Kidney epithelial cell (primary cell): ENCODE measurements at regions not wholly inside any gene's neighbourhood (a gene's known extent, or its start where the extent isn't known, plus 50 kb on each side); places are given as distances from the start of the nearest gene placed in this dataset.

Source experiments
- DNase-seq: peaks from one replicate; pipeline ENCODE4 v3.0.0-alpha.2; 2010; ENCODE audit warnings: low read depth
- H3K27me3 ChIP-seq: 2 replicates; pipeline ENCODE4 v1.6.0; 2011; ENCODE audit warnings: low read length; ENCODE audit not compliant: control insufficient read depth, insufficient read depth
- H3K36me3 ChIP-seq: 2 replicates; pipeline ENCODE4 v1.5.1; 2011; ENCODE audit warnings: low read length; ENCODE audit not compliant: control insufficient read depth, insufficient read depth
- H3K4me3 ChIP-seq: 2 replicates; pipeline ENCODE4 v1.5.1; 2011; ENCODE audit warnings: low read depth, mild to moderate bottlenecking, control low read depth, low read length
- TF ChIP-seq, protein P1 (sequence below): IDR thresholded peaks from 2 replicates; pipeline ENCODE4 v1.5.1; 2011; ENCODE audit warnings: mild to moderate bottlenecking, moderate library complexity, low read length, control low read depth, inconsistent platforms; ENCODE audit not compliant: insufficient read depth, poor library complexity, severe bottlenecking

DNA sequence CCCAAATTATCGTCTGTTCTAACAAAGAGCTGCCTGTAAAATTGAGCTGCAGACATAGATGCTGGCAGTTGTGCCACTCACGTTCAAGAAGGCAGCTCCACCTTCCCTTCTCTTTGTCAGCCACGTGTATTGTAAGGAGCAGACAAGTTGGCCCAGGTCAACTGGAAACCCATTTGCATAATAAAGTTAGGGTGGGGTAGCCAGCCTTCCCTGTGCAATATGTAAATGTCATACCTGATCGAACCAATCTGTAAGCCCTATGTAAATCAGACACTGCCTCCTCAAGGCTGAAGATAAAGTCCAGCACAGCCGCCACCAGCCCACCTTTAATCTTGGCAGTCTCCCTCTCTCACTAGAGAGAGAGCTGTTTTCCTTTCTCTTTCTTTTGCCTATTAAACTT lies 117.2 kb downstream of the TMEM144 start:
- H3K36me3 ChIP-seq = no peaks in the 10 kb centered on the region
- no peak for DNase-seq
- no peak overlapping the region for H3K4me3 ChIP-seq
- TF ChIP-seq, protein P1, sequence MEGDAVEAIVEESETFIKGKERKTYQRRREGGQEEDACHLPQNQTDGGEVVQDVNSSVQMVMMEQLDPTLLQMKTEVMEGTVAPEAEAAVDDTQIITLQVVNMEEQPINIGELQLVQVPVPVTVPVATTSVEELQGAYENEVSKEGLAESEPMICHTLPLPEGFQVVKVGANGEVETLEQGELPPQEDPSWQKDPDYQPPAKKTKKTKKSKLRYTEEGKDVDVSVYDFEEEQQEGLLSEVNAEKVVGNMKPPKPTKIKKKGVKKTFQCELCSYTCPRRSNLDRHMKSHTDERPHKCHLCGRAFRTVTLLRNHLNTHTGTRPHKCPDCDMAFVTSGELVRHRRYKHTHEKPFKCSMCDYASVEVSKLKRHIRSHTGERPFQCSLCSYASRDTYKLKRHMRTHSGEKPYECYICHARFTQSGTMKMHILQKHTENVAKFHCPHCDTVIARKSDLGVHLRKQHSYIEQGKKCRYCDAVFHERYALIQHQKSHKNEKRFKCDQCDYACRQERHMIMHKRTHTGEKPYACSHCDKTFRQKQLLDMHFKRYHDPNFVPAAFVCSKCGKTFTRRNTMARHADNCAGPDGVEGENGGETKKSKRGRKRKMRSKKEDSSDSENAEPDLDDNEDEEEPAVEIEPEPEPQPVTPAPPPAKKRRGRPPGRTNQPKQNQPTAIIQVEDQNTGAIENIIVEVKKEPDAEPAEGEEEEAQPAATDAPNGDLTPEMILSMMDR = no peak
- H3K27me3 ChIP-seq = no peaks in the 10 kb centered on the region

DNA sequence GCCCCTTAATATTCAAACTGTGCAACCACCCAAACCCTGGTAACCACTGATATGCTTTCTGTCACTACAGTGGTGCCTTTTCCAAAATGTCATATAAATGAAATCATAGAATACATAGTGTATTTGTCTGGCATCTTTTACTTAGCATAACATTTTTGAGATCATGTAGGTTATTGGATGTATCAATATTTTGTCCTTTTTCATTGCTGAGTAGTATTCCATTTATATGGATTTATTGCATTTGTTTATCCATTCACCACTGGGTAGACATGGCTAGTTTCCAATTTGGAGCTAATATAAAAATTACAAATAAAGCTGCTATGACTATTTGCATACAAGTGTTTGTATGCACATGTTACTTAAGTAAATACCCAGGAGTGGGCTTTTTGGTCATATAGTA lies 121.6 kb downstream of the TMEM144 start:
- no peak for DNase-seq
- Histone ChIP-seq H3K36me3 (no peaks in the 10 kb centered on the region), H3K27me3 (no peaks in the 10 kb centered on the region), H3K4me3 (no peak overlapping the region)
- TF ChIP-seq, protein P1 = no peak

DNA sequence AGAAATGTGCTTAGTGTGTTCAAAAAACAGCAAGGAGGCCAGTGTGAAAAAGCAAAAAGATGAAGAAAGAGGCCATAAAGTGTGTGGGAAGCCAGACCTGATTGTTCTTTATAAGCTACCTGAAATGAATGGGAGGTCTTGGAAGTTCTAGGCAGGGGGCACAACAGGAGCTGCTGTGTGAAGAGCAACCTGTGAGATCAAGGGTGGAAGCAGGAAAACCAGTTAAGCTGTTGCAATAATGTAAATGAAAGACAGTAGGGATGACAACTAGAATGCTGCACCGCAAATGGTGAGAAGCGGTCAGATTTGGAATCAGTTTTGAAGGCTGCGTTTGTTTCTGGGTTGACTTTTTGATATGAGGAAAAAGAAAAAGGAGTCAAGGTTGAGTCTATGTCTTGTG lies 123.5 kb downstream of the TMEM144 start:
- Histone ChIP-seq H3K27me3 (no peaks in the 10 kb centered on the region), H3K36me3 (no peaks in the 10 kb centered on the region), H3K4me3 (no peak overlapping the region)
- TF ChIP-seq, protein P1 = no peak
- DNase-seq = no peak

DNA sequence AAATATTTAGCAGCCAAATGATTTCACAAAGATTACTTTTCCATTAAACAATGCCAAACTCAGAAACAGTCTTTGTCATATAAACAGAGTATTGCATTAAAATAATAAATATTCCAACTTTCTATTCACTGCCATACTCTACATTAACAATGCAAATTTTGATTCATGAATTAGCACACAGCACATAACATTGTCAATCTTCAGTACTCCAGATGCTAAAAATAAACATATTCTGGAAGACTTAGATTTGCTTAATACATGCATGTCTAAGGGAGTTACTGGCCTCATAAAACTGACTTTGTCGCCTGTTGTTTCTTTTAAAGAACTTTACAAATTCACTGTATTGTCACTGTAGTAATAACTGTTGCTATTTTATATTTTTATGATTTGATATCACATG lies 131.6 kb downstream of the TMEM144 start:
- DNase-seq = no peak
- TF ChIP-seq, protein P1 = no peak
- Histone ChIP-seq H3K4me3 (no peak overlapping the region), H3K27me3 (no peaks in the 10 kb centered on the region), H3K36me3 (no peaks in the 10 kb centered on the region)

DNA sequence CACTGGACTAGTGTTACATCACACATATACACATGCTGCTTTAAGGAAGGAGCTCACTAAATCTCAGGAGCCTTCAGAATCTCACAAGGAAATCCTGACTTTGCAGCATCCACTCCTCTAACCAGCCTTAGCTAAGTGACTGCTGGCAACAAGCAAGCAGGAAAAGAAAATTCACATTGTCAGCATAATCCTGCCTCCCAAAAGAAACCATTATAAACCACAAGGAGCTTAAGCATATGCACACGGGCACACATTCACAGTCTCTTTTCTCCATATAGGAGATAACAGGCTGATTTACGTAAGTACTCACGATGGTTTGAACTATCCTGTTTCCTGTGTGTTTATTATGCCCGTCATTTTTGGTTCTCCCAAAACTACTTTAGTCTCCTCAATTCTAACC lies 136.3 kb downstream of the TMEM144 start:
- TF ChIP-seq, protein P1 = no peak
- DNase-seq = no peak

DNA sequence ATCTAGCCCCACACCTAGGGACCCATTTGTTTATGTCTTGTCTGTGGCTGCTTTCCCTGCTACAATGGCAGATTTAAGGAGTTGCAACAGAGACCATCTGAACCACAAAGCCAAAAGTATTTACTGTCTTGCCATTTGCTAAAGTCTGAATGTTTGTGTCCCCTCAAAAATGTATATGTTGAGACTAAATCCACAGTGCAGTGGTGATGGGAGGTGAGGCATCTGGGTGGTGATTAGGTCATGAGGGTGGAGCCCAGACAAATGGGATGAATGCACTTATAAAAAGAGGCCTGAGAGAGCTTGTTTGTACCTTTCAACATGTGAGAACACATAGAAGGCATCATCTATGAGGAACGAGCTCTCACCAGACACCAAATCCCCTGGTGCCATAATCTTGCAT lies 137.3 kb downstream of the TMEM144 start:
- no peak for DNase-seq
- TF ChIP-seq, protein P1 = no peak

More for the DNA sequence above, 136.3 kb downstream of the TMEM144 start:
- Histone ChIP-seq H3K36me3 (no peaks in the 10 kb centered on the region), H3K4me3 (no peak overlapping the region), H3K27me3 (no peaks in the 10 kb centered on the region)

More for the DNA sequence above, 137.3 kb downstream of the TMEM144 start:
- Histone ChIP-seq H3K4me3 (no peak overlapping the region), H3K36me3 (no peaks in the 10 kb centered on the region), H3K27me3 (no peaks in the 10 kb centered on the region)
